SK-N-SH (cell line): ENCODE measurements at regions not wholly inside any gene's neighbourhood (a gene's known extent, or its start where the extent isn't known, plus 50 kb on each side); places are given as distances from the start of the nearest gene placed in this dataset.

Source experiments
- CTCF ChIA-PET: fragments of 300-600, 350-600 bp; formaldehyde crosslinking; extraction: SDS; loops from one replicate; lab custom pipeline; 2021; lab: Yijun Ruan, JAX
- POLR2A ChIA-PET: fragments of 350-600 bp; sonication (Branson Sonifier 250); formaldehyde crosslinking; extraction: SDS; loops from one replicate; lab custom pipeline; 2020; ENCODE audit warnings: antibody characterized with exemption, inconsistent platforms; lab: Yijun Ruan, JAX
- DNase-seq: peaks from one replicate; pipeline ENCODE4 v3.0.0; 2012
- H2AFZ ChIP-seq: fragments of 200-600 bp; sonication (generic); 2 replicates; pipeline ENCODE4 v1.8.1; 2016; ENCODE audit warnings: antibody characterized with exemption, mild to moderate bottlenecking, low read depth
- H3F3A ChIP-seq: fragments of 200-600 bp; sonication (generic); replicated peaks from 2 replicates; pipeline ENCODE3; 2016; ENCODE audit warnings: antibody characterized with exemption, mild to moderate bottlenecking; ENCODE audit not compliant: insufficient read depth
- H3K27ac ChIP-seq, 2 experiments: fragments of 200-500 bp in 1 of 2; fragments of 200-600 bp in 1 of 2; sonication (Bioruptor generic) in 1 of 2; sonication (generic), shearing (Covaris generic) in 1 of 2; 2 replicates each; pipeline versions ENCODE4 v1.5.1 to v1.6.1; 2014 to 2016; ENCODE audit warnings: low read depth in 2 of 2, inconsistent platforms in 1 of 2, low read length in 1 of 2, mild to moderate bottlenecking in 1 of 2, mixed read lengths in 1 of 2
- H3K27me3 ChIP-seq: fragments of 200-600 bp; sonication (generic), shearing (Covaris generic); 2 replicates; pipeline ENCODE4 v1.6.1; 2016; ENCODE audit warnings: mixed run types; ENCODE audit not compliant: insufficient read depth
- H3K36me3 ChIP-seq, 2 experiments: fragments of 200-500 bp in 1 of 2; fragments of 200-600 bp in 1 of 2; sonication (Bioruptor generic) in 1 of 2; sonication (generic) in 1 of 2; replicated peaks in 1 of 2; 2 replicates each; pipeline versions ENCODE3 to v1.5.1; 2014 to 2016; ENCODE audit warnings: low read length in 1 of 2, mild to moderate bottlenecking in 1 of 2; ENCODE audit not compliant: insufficient read depth in 2 of 2, control insufficient read depth in 1 of 2
- H3K4me1 ChIP-seq, 2 experiments: fragments of 200-500 bp in 1 of 2; fragments of 200-600 bp in 1 of 2; sonication (Bioruptor generic) in 1 of 2; sonication (generic), shearing (Covaris generic) in 1 of 2; 2 replicates each; pipeline versions ENCODE4 v1.5.1 to v1.6.1; 2014 to 2016; ENCODE audit warnings: low read depth in 1 of 2, low read length in 1 of 2, mixed run types in 1 of 2; ENCODE audit not compliant: insufficient read depth in 2 of 2, control insufficient read depth in 1 of 2
- H3K4me2 ChIP-seq: fragments of 200-600 bp; sonication (generic), shearing (Covaris generic); 2 replicates; pipeline ENCODE4 v1.6.1; 2017; ENCODE audit warnings: mixed run types
- H3K4me3 ChIP-seq, 2 experiments: fragments of 200-500 bp in 1 of 2; fragments of 200-600 bp in 1 of 2; sonication (Bioruptor generic) in 1 of 2; sonication (generic), shearing (Covaris generic) in 1 of 2; 2 replicates each; pipeline versions ENCODE4 v1.5.1 to v1.8.1; 2014 to 2016; ENCODE audit warnings: low read depth in 2 of 2, inconsistent platforms in 1 of 2, low read length in 1 of 2, mild to moderate bottlenecking in 1 of 2, mixed read lengths in 1 of 2, moderate library complexity in 1 of 2
- H3K79me2 ChIP-seq: fragments of 200-600 bp; sonication (generic); 2 replicates; pipeline ENCODE4 v1.8.1; 2017; ENCODE audit warnings: mild to moderate bottlenecking; ENCODE audit not compliant: insufficient read depth
- H3K9ac ChIP-seq: fragments of 200-600 bp; sonication (generic); 2 replicates; pipeline ENCODE4 v1.6.1; 2017; ENCODE audit warnings: mixed run types
- H3K9me2 ChIP-seq: fragments of 200-600 bp; sonication (generic); 2 replicates; pipeline ENCODE4 v1.6.1; 2017; ENCODE audit warnings: mixed run types
- H3K9me3 ChIP-seq: fragments of 200-600 bp; sonication (generic); 2 replicates; pipeline ENCODE4 v1.6.1; 2017; ENCODE audit warnings: mixed run types, mild to moderate bottlenecking, moderate library complexity
- H4K20me1 ChIP-seq: fragments of 200-600 bp; sonication (generic); 2 replicates; pipeline ENCODE4 v1.6.1; 2017; ENCODE audit warnings: mild to moderate bottlenecking, mixed run types; ENCODE audit not compliant: insufficient read depth
- CHD2 ChIP-seq: fragments of 150-350 bp; IDR thresholded peaks from 2 replicates; pipeline ENCODE4 v1.6.1; 2018; ENCODE audit warnings: low read length; ENCODE audit not compliant: partially characterized antibody
- ELF1 ChIP-seq: IDR thresholded peaks from 2 replicates; pipeline ENCODE4 v1.4.0; 2012
- EZH2phosphoT487 ChIP-seq: fragments of 200-600 bp; sonication (generic); IDR thresholded peaks from 2 replicates; pipeline ENCODE4 v1.6.1; 2017; ENCODE audit warnings: low read depth, mixed run types, mild to moderate bottlenecking, antibody characterized with exemption, moderate library complexity, borderline replicate concordance
- FOSL2 ChIP-seq: IDR thresholded peaks from 2 replicates; pipeline ENCODE4 v1.4.0; 2012; ENCODE audit warnings: low read depth, mild to moderate bottlenecking, moderate library complexity, borderline replicate concordance
- FOXJ3 ChIP-seq: sonication (generic); formaldehyde crosslinking; IDR thresholded peaks from 2 replicates; pipeline ENCODE4 v1.5.1; 2020; ENCODE audit warnings: mild to moderate bottlenecking, missing genetic modification reagents
- MEF2A ChIP-seq: IDR thresholded peaks from 2 replicates; pipeline ENCODE4 v1.4.0; 2012; ENCODE audit warnings: low read depth, borderline replicate concordance
- MXI1 ChIP-seq: IDR thresholded peaks from 2 replicates; pipeline ENCODE4 v1.6.1; 2012; ENCODE audit warnings: mild to moderate bottlenecking, low read depth, low read length, improper control_type of control experiment
- NFIC ChIP-seq: IDR thresholded peaks from 2 replicates; pipeline ENCODE4 v1.4.0; 2012; ENCODE audit warnings: borderline replicate concordance
- NRF1 ChIP-seq: IDR thresholded peaks from 2 replicates; pipeline ENCODE4 v1.6.1; 2012; ENCODE audit warnings: low read depth, mild to moderate bottlenecking, low read length
- REST ChIP-seq: IDR thresholded peaks from 2 replicates; pipeline ENCODE4 v1.6.1; 2012; ENCODE audit warnings: mild to moderate bottlenecking, low read depth, low read length, moderate library complexity
- RFX5 ChIP-seq: IDR thresholded peaks from 2 replicates; pipeline ENCODE4 v1.6.1; 2012; ENCODE audit warnings: mild to moderate bottlenecking, improper control_type of control experiment, low read length
- SMC3 ChIP-seq: IDR thresholded peaks from 2 replicates; pipeline ENCODE4 v1.6.1; 2012; ENCODE audit warnings: low read depth, low read length, improper control_type of control experiment
- TAF1 ChIP-seq: IDR thresholded peaks from 2 replicates; pipeline ENCODE4 v1.6.1; 2012; ENCODE audit warnings: low read depth, mild to moderate bottlenecking, low read length, moderate library complexity, borderline replicate concordance
- TEAD4 ChIP-seq: IDR thresholded peaks from 2 replicates; pipeline ENCODE4 v1.4.0; 2012; ENCODE audit warnings: mild to moderate bottlenecking, borderline replicate concordance; ENCODE audit not compliant: insufficient read depth
- USF1 ChIP-seq: IDR thresholded peaks from 2 replicates; pipeline ENCODE4 v1.4.0; 2012; ENCODE audit warnings: low read depth, borderline replicate concordance
- WGBS: methylation state at CpG from one replicate; pipeline ENCODE4 v1.1.6; 2017; ENCODE audit warnings: low lambda C conversion rate; 5-methylcytosine and 5-hydroxymethylcytosine counted together

GRCh38 chr22:22159384-22159783, 85.2 kb upstream of the VPREB1 start:
- H3K4me2 ChIP-seq: no peak overlapping the region
- no peak for TF ChIP-seq FOXJ3 (CRISPR knock-in tag)
- no peak for TF ChIP-seq SMC3
- no peak for TF ChIP-seq TEAD4
- no peak for TF ChIP-seq FOSL2
- TF ChIP-seq NFIC: no peak
- H4K20me1 ChIP-seq: no peaks in the 10 kb centered on the region
- no peak overlapping the region for H3K9ac ChIP-seq
- H3K36me3 ChIP-seq: no peaks in the 10 kb centered on the region
- no peaks in the 10 kb centered on the region; the same call in 1 of the 2 replicates for H3K27me3 ChIP-seq
- no peak for DNase-seq
- no peaks in the 10 kb centered on the region for H3K4me1 ChIP-seq
- POLR2A ChIA-PET: no interaction called here
- CTCF ChIA-PET: interaction anchor here (0.7 to 1.6 kb wide), 5 partner anchors 9 to 207 kb away, joined by 3 to 5 read pairs (median 3); partner anchors contain the start of gene PPM1F
- no peaks in the 10 kb centered on the region for H3K9me3 ChIP-seq
- H3K79me2 ChIP-seq: no peaks in the 10 kb centered on the region
- WGBS: 0% methylated on average over 1 of the region's 1 CpG
- H3F3A ChIP-seq: no peaks in the 10 kb centered on the region
- no peak overlapping the region for H2AFZ ChIP-seq
- H3K9me2 ChIP-seq: no peaks in the 10 kb centered on the region
- H3K4me3 ChIP-seq: no peak overlapping the region
- H3K27ac ChIP-seq: no peak overlapping the region

GRCh38 chr22:22158965-22159364, 85.6 kb upstream of the VPREB1 start:
- Histone ChIP-seq H3K36me3 (no peaks in the 10 kb centered on the region), H3K79me2 (no peaks in the 10 kb centered on the region), H3K27me3 (no peaks in the 10 kb centered on the region; the same call in 1 of the 2 replicates), H3K27ac (no peak overlapping the region), H3K4me1 (no peaks in the 10 kb centered on the region), H3K9me3 (no peaks in the 10 kb centered on the region), H3K4me2 (no peak overlapping the region), H2AFZ (no peak overlapping the region), H4K20me1 (no peaks in the 10 kb centered on the region), H3F3A (no peaks in the 10 kb centered on the region), H3K9ac (no peak overlapping the region), H3K9me2 (no peaks in the 10 kb centered on the region), H3K4me3 (no peak overlapping the region)
- DNase-seq: no peak
- 8% methylated on average over 2 of the region's 3 CpGs for WGBS
- POLR2A ChIA-PET: no interaction called here
- TF ChIP-seq MEF2A: no peak
- no peak for TF ChIP-seq ELF1
- TF ChIP-seq CHD2: no peak
- TF ChIP-seq MXI1: no peak
- no peak for TF ChIP-seq EZH2phosphoT487
- TF ChIP-seq NFIC: no peak
- TF ChIP-seq REST: no peak
- no peak for TF ChIP-seq USF1
- TF ChIP-seq RFX5: no peak
- no peak for TF ChIP-seq TAF1
- TF ChIP-seq NRF1: no peak
- TF ChIP-seq FOXJ3 (CRISPR knock-in tag): no peak
- CTCF ChIA-PET: interaction anchor here (0.7 to 1.6 kb wide), 5 partner anchors 9 to 207 kb away, joined by 3 to 5 read pairs (median 3); partner anchors contain the start of gene PPM1F
